ENCODE measurements at regions not wholly inside any gene's neighbourhood (a gene's known extent, or its start where the extent isn't known, plus 50 kb on each side); places are given as distances from the start of the nearest gene placed in this dataset.

DNA sequence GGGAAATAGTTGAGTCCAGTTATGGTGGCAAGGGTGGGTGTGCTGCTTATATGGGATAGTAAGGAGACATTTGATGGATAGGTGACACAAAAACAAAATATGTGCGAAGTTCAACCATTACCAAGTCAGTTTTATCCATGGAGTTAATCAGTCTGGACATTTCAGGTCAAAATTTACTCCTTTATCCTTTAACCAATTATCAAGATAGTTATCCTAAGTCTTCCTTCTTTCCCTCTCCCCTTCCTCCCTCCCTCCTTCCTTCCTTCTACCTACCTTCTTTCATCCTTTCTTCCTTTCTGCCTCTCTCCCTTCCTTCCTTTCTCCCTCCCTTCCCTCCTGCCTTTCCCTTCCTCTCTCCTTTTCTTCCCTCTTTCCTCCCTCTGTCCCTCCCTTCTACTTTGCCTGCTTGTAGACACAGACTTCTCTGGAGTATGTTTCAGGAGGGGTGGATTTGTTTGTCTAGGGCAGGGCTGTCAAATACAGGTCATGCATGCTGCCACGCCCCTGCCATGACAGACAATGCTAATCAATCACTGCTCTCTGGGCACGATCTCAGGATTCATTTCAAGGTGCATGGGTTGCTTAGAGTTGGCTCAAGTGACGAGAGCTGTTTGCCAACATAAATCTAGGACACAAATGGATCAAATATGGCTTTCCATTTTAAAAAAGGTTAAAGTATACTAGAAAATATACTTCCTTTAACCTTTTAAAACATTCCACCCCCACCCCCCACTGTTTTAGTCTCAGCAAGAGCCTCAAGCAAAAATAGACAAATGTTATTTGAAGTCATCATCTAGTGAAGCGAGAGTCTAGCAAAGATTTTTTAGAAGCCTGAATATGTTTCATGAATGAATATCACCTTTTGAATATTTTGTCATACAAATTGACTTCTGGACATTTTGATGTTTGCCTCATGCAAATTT is 281.6 kb upstream of the CITED2 start:
- no peak for DNase-seq

DNA sequence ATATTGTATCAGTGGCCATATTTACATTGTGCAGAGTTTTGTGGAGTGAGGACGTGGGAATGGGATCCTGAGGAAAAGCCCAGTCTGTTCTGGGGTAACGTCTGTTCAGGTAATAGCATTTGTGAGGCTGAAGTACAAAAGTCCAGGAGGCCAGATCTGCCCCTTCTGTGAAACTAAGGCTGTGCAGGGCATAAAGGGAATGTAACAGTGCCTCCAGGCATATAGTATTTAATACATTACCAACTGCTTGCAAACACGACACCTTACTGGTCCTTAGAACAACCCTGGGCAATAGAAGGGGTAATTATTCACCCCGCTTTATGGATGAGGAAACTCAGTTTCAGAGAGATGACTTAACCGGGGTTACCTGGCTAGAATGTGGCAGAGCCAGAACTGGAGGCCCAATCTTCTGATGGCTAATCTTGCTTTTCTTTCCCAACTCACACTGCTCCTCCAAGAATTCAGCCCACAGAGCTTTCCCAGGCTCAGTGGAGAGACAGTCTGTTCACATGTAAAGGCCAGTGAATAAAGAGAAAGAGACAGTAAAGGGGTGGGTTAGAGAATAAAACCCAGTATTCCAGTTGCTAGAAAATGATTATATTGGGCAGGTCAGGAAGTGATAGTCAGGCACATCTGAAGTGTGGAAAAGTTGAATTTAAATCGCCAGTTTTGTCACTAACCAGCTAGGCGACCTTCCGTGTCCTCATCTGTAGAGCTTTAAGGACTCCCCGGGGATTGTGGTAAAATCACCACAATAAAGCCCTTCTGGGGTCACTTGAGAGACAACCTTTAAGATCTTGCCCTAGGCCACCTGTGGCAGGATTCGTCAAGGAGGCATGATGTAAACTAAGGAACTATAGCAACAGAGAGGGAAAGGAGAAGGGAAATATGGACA is 280.7 kb upstream of the CITED2 start:
- no peak for DNase-seq

DNA sequence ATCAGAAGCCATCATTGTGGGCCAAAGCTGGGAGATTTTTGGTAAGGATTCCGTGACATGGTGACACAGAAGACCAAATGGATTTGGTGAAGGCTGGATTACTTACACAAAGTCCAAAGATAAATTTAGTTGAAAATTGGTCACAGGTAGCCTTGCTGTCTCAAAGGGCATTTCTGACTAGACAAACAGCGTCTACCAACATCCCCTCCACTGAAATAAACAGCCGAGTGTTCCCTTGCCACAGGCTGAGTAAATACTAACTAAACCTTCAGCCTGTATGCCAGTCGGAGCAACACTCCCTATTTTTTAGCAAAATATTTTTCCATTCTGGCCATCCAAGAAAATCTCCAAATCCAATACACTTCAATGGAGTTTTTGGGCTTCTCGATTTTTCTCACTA is 279.9 kb upstream of the CITED2 start:
- DNase-seq: no peak

DNA sequence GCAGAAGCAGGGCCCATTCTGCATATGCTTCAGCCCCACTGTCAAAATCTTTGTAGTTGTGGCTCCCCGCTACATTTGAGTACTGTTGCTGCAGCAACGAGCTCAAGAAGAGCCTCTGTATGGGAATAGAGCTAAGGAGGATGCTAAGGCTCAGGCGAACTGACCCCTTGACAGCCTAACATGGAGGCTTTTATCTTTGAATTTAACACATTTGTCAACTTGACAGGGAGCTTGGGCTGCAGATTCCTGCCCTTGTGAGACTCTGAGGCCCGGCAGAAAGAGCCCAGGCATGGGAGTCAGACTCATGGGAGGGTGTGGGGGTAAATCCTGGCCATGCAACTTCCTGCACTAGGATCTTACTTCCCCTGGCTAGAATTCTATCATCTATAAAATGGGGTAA is 278.7 kb upstream of the CITED2 start:
- no peak for DNase-seq

DNA sequence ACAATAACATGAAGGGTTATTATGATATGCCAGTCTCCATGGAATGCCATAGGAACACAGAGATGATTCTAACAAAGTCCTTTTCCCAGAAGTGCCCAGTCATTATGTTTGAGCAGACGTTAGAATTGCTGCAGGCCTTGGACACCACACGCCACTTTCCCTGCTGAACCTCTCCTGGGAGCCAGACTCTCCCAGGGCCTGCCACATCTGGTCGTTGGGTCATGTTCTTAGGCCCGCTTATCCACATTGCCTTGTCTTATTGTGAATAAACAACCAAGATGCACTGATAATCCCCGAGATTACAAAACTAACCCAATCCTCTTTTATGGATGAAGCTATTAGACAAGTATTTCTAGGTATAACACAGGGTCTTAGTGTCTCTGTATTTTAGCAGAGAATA is 276.5 kb upstream of the CITED2 start:
- DNase-seq: no peak

DNA sequence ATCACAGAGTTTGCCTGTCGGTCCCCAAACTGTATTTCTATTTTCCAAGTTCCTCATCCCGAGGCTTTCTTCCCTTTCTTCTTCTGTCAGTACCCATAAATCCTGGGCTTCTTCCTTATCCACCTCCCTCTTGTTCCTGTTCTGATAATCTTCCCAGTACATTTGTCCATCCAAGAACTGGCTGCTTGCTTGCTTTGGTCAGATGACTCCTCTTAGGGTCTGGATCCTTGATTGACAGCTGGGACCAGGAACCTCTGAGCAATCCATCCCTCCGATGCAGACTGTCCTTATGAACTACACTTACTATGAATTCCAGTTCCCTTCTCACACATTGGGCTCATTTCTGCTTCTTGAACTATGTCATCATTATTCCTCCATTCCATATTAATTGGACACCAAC is 275.3 kb upstream of the CITED2 start:
- no peak for DNase-seq

DNA sequence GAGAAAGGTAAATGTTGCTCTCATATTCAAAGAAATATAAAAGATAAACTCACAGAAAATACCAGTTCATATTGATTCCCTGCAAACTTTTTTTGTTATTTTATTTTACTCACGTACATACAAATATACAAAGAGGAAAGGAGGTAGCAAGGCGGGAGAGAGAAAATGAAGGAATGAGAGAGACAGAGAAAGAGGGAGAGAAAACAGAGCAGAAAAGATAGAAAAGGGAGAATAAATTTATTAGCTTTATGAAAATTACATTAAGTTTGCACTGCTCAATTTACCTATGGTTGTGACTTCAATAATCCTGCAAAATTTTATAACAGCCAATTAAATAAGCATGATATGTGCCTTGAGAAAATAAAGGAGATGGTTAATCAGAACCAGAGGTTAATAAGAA is 274.7 kb upstream of the CITED2 start:
- no peak for DNase-seq

DNA sequence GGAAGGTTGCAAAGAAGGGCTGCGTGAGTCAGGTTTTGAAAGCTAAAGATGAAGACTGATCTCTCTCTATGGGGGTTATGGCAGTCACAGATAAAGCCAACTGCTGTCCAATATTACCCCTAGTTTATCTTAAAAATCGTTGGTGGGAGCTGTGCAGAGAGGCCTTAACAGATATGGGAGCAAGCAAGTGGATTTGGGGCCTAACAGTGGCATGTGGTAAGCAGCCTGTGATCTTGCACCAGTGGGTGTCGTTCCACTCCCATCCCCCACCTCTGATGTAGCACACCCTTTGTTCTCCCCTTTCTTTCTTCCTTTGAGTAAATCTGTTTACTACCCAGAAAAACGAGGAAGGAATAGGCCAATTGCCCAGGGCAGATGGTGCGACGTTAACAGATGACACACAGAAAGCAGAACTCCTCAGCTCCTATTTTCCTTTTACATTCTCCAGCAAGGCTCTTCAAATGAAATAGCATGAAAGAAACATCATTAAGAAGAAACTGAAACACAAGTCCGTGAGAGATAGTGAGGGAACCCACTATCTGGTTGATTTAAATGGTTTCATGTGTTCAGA is 274.1 kb upstream of the CITED2 start:
- DNase-seq: no peak

DNA sequence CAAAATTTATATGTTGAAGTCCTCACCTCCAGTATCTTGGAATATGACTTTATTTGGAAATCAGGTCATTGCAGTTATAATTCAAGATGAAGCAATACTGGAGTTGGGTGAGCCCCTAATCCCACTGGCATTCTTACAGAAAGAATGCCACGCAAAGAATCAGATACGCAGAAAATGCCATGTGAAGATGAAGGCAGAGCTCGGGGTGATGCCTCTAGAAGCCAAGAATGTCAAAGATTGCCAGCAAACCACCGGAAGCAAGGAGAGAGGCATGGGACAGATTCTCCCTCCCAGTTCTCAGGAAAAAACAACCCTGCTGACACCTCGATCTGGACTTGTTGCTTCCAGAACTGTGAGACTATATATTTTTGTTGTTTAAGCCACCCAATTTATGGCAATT is 273.4 kb upstream of the CITED2 start:
- no peak for DNase-seq

DNA sequence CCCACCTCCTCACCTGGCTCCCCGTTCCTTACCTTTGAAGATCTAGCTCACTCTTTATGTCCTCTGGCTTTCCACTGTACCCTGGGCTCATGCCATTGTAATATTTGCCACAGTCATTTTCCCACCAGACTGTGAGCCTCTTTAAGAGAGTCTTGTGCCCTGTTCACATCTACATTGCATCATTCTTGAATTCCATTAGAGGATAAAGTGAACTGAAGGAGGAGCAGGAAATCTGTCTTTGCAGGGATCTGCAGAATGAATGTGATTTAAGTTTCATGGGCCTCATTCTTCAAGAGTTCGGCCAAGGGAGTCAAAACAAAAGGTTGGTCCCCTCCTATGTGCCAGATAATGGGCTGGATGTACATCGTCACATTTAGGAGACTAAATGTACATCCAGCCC is 272.6 kb upstream of the CITED2 start:
- no peak for DNase-seq

DNA sequence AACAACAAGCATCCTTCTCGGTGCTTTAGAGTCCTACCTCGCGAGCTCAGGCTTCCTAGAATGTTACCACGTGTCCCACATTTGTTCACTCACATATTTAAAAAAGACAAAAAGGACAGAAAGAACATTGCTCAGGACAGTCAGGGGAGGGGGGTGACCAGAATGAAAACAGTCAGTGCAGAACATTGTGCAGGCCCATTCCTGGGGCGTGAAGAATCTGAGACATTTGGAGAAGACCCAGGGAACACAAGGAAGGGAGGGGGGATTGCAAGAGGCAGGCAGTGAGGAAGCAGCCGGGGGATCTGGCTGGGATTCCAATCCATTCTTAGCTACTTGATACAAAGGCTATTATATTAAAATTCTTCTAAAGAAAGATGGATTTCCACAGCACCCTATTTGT is 270.4 kb upstream of the CITED2 start:
- DNase-seq: no peak

DNA sequence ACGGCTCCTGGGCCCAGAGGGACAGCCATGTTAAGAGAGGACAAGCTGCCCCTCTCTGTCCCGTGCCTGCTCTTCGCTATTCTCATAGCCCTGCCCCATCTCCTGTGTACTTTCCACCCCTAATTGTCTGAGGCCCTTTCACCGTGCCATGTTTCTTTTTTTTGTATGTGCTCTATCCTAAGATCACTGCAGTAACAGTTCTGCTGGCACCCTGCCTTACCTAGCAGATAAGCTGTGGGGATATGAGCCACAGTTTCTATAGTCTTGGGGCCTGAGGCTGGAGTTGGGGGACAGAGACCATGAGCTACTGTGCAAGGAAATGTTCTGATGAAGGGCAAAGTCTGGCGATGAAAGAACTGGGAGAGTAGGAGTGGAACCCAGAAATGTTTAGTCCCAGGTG is 269.5 kb upstream of the CITED2 start:
- DNase-seq: no peak

DNA sequence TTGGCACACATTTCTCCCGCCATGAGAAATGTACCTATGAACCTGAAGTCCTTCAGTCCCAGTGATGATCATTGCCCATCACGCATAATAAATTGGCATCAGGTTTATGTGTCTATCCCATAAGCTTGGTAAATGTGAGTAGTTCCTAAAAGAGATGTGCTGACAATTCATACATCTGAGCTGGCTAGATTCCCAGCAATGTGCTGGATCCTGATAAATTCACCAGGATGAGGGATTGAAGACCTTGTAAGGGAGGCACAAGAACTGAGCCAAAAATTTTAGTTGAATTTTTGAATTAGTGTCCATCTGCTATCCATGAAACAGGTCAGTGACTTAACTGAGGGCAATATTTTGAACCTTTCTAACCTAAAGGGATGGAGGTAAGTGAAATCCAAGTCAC is 267.9 kb upstream of the CITED2 start:
- DNase-seq: no peak

DNA sequence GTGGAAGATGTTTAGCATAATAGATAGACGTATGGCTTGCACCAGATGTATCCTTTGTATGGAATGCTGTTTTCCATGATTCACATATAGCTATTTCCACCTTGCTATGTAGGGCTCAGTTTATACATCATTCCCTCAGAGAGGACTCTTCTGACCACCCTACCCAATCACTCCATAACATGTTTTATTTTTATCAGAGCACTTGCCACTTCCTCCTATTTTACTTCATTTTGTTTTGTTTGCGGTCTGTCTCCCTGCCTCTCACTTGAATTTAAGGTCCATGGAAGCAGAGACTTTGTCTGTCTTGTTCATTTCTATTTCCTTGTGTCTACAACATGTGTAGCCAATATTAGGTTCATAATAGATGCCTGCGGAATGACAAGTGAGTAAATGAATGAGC is 266.9 kb upstream of the CITED2 start:
- no peak for DNase-seq

DNA sequence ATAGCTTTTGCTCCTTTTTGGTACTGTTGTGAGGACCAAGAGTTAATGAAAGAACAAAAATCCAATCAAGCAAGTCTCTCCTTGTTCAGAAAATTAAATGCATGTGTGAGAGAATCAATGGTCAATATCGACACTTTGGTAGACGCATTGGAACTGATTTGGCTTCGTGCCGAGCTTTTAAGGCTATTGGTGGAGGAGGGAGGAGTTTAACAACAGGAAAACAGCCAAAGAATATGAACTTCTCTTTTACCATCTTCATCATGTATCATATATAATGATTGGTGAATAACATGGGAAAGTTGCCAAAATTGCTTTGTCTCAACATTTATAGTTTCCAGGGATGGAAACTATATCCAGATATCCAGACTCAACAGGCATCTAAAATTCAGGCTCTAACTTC is 266.5 kb upstream of the CITED2 start:
- no peak for DNase-seq

DNA sequence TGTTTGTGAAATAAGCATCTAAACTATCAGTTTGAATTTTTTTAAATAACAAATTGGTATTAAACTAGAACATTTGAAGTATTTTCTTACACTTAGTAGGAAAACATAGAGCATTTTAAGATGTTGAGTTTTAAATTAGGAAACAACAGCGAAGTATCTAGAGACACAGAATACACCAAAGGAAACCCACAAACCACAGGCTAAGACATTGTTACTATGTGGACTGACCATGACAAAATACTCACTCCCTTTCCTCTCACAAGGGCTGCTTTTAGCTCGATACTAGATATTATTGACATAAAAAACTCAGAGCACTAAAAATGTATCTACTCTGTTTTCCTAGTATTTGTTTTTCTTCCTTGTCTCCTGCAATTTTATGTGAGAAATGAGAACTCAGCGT is 266.0 kb upstream of the CITED2 start:
- no peak for DNase-seq

DNA sequence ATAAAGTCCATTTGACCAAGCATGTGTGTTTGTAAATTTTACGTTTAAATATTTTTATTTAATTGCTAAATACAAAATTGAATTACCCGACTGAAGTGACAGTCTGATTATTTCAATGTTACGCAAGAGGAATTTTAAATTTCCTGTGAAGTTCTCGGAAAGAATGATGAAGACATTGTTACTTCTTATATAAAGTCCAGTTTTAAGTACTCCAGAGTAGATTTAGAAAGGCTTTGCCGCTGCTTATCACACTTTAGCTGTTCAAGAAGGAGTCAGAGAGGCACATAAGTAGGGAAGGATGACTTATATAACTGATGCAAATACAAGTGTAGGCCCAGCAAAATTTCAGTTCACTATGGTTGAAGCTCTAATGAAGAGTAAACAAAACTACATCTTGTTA is 265.1 kb upstream of the CITED2 start:
- DNase-seq: no peak

DNA sequence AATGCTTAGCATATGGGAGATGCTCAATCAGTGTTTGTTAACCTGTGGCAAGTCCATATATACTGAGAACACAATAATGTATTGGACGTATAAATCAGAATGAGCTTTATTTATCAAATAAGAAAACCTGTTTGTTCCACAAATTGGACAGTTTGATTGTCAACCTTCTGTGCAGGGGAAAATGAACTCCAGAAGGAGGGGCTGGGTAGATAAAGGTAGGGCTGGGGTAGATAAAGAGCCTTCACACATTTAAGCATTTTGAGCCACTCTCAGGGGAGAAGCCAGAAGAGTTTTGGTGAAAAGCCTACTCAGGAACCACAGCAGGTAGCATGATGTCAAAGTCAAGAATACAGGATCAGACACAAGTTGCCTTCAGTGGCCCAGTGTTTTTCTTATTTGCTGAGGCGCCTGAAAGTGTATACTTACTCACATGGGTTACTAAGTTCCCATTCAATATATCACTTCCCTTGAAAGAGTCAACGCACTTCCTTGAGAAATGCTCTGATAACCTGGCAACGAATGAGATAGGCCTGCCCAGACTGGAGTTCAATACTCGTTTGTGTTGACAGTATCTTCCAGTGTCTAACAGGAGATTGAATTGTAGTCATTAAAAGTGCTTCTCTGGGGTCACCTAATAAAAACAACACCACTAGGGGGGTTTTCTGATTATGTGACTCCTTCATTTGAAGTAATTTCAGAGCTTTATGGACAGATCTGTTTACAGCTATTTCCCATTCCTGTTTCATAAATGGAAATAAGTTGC is 263.9 kb upstream of the CITED2 start:
- no peak for DNase-seq

DNA sequence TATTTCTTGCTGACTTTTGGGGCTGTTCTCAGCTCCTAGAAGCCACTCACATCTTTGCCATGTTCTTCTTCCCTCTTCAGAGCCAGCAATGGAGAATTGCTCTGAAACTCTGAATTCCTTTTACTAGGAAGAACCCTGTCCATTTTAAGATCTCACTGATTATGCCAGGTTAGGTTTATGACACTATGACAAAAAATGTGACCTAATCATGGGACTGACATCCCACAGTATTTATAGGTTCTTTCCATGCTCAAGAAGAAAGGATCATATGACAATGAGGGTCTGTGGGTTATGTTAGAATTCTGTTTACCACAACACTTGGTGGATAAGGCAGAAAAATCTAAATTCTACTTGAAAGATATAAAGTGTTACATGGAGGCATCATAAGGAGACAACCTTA is 263.3 kb upstream of the CITED2 start:
- DNase-seq: no peak

DNA sequence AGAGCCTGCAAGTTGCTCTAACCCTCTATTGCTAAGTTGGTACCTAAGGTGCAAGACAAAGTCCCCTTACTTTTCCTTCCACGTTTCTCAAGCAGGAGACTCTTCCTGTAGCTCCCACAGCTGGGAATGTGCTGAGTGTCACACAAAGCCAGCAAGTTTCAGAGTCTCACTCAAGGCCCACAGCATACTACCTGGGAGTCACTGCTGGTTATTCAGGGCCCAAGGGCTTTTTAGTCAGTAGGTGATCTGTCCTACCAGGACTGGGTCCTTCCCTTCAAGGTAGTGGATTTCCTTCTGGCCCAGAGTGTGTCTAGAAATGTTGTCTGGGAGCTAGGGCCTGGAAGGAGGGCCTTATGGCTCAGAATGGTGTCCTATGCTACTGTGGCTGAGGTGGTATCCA is 261.9 kb upstream of the CITED2 start:
- no peak for DNase-seq

DNA sequence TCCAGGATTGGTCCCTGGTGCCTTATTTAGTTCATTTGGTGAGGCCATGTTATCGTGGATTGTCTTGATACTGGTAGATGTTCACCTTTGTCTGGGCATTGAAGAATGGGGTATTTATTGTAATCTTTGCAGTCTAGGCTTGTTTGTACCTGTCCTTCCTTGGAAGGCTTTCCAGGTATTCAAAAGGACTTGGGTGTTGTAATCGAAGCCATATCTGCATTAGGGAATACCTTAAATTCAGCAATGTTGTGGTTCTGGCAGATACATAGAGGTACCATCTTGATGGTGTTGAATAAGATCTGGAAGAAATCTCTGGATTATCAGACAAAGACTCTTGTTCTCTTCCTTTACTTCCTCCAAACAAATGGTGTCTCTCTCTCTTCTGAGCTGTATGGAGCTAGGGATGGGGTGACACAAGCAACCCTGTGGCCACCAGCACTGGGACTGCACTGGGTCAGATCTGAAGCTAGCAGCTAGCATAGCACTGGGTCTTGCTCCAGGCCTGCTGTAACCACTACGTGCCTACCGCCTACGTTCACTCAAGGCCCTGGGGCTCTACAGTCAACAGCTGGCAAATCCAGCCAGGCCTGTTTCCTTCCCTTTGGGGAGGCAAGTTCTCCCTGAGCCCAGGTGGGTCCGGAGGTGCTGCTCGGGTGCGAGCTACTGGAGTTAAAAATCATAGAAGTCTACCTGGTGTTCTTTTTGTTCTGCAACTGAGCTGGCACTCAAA is 261.1 kb upstream of the CITED2 start:
- DNase-seq: no peak

DNA sequence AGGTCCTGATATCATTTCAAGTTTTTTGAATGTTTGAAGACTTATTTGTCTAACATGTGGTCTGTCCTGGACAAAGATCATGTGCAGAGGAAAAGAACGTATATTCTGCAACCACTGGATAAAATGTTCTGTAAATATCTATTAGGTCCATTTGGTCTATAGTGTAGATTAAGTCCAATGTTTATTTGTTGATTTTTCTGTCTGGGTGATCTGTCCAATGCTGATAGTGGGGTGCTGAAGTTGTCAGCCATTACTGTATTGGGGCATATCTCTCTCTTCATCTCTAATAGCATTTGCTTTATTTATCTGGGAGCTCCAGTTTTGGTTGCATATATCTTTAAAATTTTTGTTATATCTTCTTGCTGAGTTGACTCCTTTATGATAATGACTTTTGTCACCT is 258.4 kb upstream of the CITED2 start:
- no peak for DNase-seq

Measured in right forelimb (tissue), 1 donor.